ENCODE measurements at regions not wholly inside any gene's neighbourhood (a gene's known extent, or its start where the extent isn't known, plus 50 kb on each side); places are given as distances from the start of the nearest gene placed in this dataset.

DNA sequence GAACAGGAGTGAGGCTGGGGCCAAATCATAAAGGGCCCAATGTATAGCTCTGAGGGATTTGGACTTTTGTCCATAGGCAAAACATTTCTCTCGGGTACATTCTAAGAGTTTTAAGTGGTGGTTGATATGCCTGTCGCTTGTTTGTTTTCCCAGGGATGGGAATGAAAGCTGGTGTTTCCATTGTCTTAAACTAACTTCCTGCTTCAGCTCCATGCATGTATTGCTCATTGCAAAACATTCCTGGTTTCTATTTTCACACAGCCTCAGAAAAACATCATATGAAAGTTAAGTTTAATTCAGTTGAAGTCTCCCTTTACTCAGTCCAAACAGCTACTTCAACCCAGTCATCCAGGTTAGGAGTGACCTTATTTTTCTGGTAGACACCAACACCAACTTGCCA is 235.0 kb downstream of the ACTL7B start:
- TF ChIP-seq, protein P1, sequence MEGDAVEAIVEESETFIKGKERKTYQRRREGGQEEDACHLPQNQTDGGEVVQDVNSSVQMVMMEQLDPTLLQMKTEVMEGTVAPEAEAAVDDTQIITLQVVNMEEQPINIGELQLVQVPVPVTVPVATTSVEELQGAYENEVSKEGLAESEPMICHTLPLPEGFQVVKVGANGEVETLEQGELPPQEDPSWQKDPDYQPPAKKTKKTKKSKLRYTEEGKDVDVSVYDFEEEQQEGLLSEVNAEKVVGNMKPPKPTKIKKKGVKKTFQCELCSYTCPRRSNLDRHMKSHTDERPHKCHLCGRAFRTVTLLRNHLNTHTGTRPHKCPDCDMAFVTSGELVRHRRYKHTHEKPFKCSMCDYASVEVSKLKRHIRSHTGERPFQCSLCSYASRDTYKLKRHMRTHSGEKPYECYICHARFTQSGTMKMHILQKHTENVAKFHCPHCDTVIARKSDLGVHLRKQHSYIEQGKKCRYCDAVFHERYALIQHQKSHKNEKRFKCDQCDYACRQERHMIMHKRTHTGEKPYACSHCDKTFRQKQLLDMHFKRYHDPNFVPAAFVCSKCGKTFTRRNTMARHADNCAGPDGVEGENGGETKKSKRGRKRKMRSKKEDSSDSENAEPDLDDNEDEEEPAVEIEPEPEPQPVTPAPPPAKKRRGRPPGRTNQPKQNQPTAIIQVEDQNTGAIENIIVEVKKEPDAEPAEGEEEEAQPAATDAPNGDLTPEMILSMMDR (IDR thresholded peaks at IDR 0.05; ENCODE audit: low read length): no peak
- no peak for TF ChIP-seq EZH2 (IDR thresholded peaks at IDR 0.05; ENCODE audit: borderline replicate concordance, low read length)

Data from OCI-LY1 (cell line).